SK-N-SH (cell line): ENCODE measurements at regions not wholly inside any gene's neighbourhood (a gene's known extent, or its start where the extent isn't known, plus 50 kb on each side); places are given as distances from the start of the nearest gene placed in this dataset.

ENCODE experiments used
- CTCF ChIA-PET: fragments of 300-600, 350-600 bp; formaldehyde crosslinking; extraction: SDS; loops from one replicate; lab custom pipeline; 2021; lab: Yijun Ruan, JAX
- POLR2A ChIA-PET: fragments of 350-600 bp; sonication (Branson Sonifier 250); formaldehyde crosslinking; extraction: SDS; loops from one replicate; lab custom pipeline; 2020; ENCODE audit warnings: antibody characterized with exemption, inconsistent platforms; lab: Yijun Ruan, JAX
- DNase-seq: peaks from one replicate; pipeline ENCODE4 v3.0.0; 2012
- H2AFZ ChIP-seq: fragments of 200-600 bp; sonication (generic); 2 replicates; pipeline ENCODE4 v1.8.1; 2016; ENCODE audit warnings: antibody characterized with exemption, mild to moderate bottlenecking, low read depth
- H3F3A ChIP-seq: fragments of 200-600 bp; sonication (generic); replicated peaks from 2 replicates; pipeline ENCODE3; 2016; ENCODE audit warnings: antibody characterized with exemption, mild to moderate bottlenecking; ENCODE audit not compliant: insufficient read depth
- H3K27ac ChIP-seq, 2 experiments: fragments of 200-500 bp in 1 of 2; fragments of 200-600 bp in 1 of 2; sonication (Bioruptor generic) in 1 of 2; sonication (generic), shearing (Covaris generic) in 1 of 2; 2 replicates each; pipeline versions ENCODE4 v1.5.1 to v1.6.1; 2014 to 2016; ENCODE audit warnings: low read depth in 2 of 2, inconsistent platforms in 1 of 2, low read length in 1 of 2, mild to moderate bottlenecking in 1 of 2, mixed read lengths in 1 of 2
- H3K27me3 ChIP-seq: fragments of 200-600 bp; sonication (generic), shearing (Covaris generic); 2 replicates; pipeline ENCODE4 v1.6.1; 2016; ENCODE audit warnings: mixed run types; ENCODE audit not compliant: insufficient read depth
- H3K36me3 ChIP-seq, 2 experiments: fragments of 200-500 bp in 1 of 2; fragments of 200-600 bp in 1 of 2; sonication (Bioruptor generic) in 1 of 2; sonication (generic) in 1 of 2; replicated peaks in 1 of 2; 2 replicates each; pipeline versions ENCODE3 to v1.5.1; 2014 to 2016; ENCODE audit warnings: low read length in 1 of 2, mild to moderate bottlenecking in 1 of 2; ENCODE audit not compliant: insufficient read depth in 2 of 2, control insufficient read depth in 1 of 2
- H3K4me1 ChIP-seq, 2 experiments: fragments of 200-500 bp in 1 of 2; fragments of 200-600 bp in 1 of 2; sonication (Bioruptor generic) in 1 of 2; sonication (generic), shearing (Covaris generic) in 1 of 2; 2 replicates each; pipeline versions ENCODE4 v1.5.1 to v1.6.1; 2014 to 2016; ENCODE audit warnings: low read depth in 1 of 2, low read length in 1 of 2, mixed run types in 1 of 2; ENCODE audit not compliant: insufficient read depth in 2 of 2, control insufficient read depth in 1 of 2
- H3K4me2 ChIP-seq: fragments of 200-600 bp; sonication (generic), shearing (Covaris generic); 2 replicates; pipeline ENCODE4 v1.6.1; 2017; ENCODE audit warnings: mixed run types
- H3K4me3 ChIP-seq, 2 experiments: fragments of 200-500 bp in 1 of 2; fragments of 200-600 bp in 1 of 2; sonication (Bioruptor generic) in 1 of 2; sonication (generic), shearing (Covaris generic) in 1 of 2; 2 replicates each; pipeline versions ENCODE4 v1.5.1 to v1.8.1; 2014 to 2016; ENCODE audit warnings: low read depth in 2 of 2, inconsistent platforms in 1 of 2, low read length in 1 of 2, mild to moderate bottlenecking in 1 of 2, mixed read lengths in 1 of 2, moderate library complexity in 1 of 2
- H3K79me2 ChIP-seq: fragments of 200-600 bp; sonication (generic); 2 replicates; pipeline ENCODE4 v1.8.1; 2017; ENCODE audit warnings: mild to moderate bottlenecking; ENCODE audit not compliant: insufficient read depth
- H3K9ac ChIP-seq: fragments of 200-600 bp; sonication (generic); 2 replicates; pipeline ENCODE4 v1.6.1; 2017; ENCODE audit warnings: mixed run types
- H3K9me2 ChIP-seq: fragments of 200-600 bp; sonication (generic); 2 replicates; pipeline ENCODE4 v1.6.1; 2017; ENCODE audit warnings: mixed run types
- H3K9me3 ChIP-seq: fragments of 200-600 bp; sonication (generic); 2 replicates; pipeline ENCODE4 v1.6.1; 2017; ENCODE audit warnings: mixed run types, mild to moderate bottlenecking, moderate library complexity
- H4K20me1 ChIP-seq: fragments of 200-600 bp; sonication (generic); 2 replicates; pipeline ENCODE4 v1.6.1; 2017; ENCODE audit warnings: mild to moderate bottlenecking, mixed run types; ENCODE audit not compliant: insufficient read depth
- ELF1 ChIP-seq: IDR thresholded peaks from 2 replicates; pipeline ENCODE4 v1.4.0; 2012
- EP300 ChIP-seq, 2 experiments: IDR thresholded peaks; 2 replicates each; pipeline versions ENCODE4 v1.4.0 to v1.6.1; 2012; ENCODE audit warnings: borderline replicate concordance in 1 of 2, low read depth in 1 of 2, low read length in 1 of 2
- EZH2phosphoT487 ChIP-seq: fragments of 200-600 bp; sonication (generic); IDR thresholded peaks from 2 replicates; pipeline ENCODE4 v1.6.1; 2017; ENCODE audit warnings: low read depth, mixed run types, mild to moderate bottlenecking, antibody characterized with exemption, moderate library complexity, borderline replicate concordance
- FOXJ3 ChIP-seq: sonication (generic); formaldehyde crosslinking; IDR thresholded peaks from 2 replicates; pipeline ENCODE4 v1.5.1; 2020; ENCODE audit warnings: mild to moderate bottlenecking, missing genetic modification reagents
- FOXM1 ChIP-seq: IDR thresholded peaks from 2 replicates; pipeline ENCODE4 v1.4.0; 2012; ENCODE audit warnings: low read depth, mild to moderate bottlenecking
- JUND ChIP-seq: IDR thresholded peaks from 2 replicates; pipeline ENCODE4 v1.4.0; 2012
- MEF2A ChIP-seq: IDR thresholded peaks from 2 replicates; pipeline ENCODE4 v1.4.0; 2012; ENCODE audit warnings: low read depth, borderline replicate concordance
- MXI1 ChIP-seq: IDR thresholded peaks from 2 replicates; pipeline ENCODE4 v1.6.1; 2012; ENCODE audit warnings: mild to moderate bottlenecking, low read depth, low read length, improper control_type of control experiment
- NRF1 ChIP-seq: IDR thresholded peaks from 2 replicates; pipeline ENCODE4 v1.6.1; 2012; ENCODE audit warnings: low read depth, mild to moderate bottlenecking, low read length
- PBX3 ChIP-seq: IDR thresholded peaks from 2 replicates; pipeline ENCODE4; 2012
- TEAD4 ChIP-seq: IDR thresholded peaks from 2 replicates; pipeline ENCODE4 v1.4.0; 2012; ENCODE audit warnings: mild to moderate bottlenecking, borderline replicate concordance; ENCODE audit not compliant: insufficient read depth
- USF2 ChIP-seq: fragments of 150-350 bp; IDR thresholded peaks from 2 replicates; pipeline ENCODE4 v1.6.1; 2017; ENCODE audit warnings: antibody characterized with exemption, low read length, low read depth, borderline replicate concordance
- YY1 ChIP-seq: IDR thresholded peaks from 2 replicates; pipeline ENCODE4 v1.4.0; 2012; ENCODE audit warnings: low read depth, mild to moderate bottlenecking
- WGBS: methylation state at CpG from one replicate; pipeline ENCODE4 v1.1.6; 2017; ENCODE audit warnings: low lambda C conversion rate; 5-methylcytosine and 5-hydroxymethylcytosine counted together
- TF ChIP-seq, protein P1 (sequence below): fragments of 200-600 bp; sonication (generic); IDR thresholded peaks from 2 replicates; pipeline ENCODE4 v1.6.1; 2017; ENCODE audit warnings: antibody characterized with exemption, mild to moderate bottlenecking, moderate library complexity
- TF ChIP-seq, protein P2 (sequence below): IDR thresholded peaks from 2 replicates; pipeline ENCODE4 v1.6.1; 2012; ENCODE audit warnings: mild to moderate bottlenecking, low read depth, low read length, moderate library complexity
- TF ChIP-seq, protein P3 (sequence below): IDR thresholded peaks from 2 replicates; pipeline ENCODE4 v1.4.0; 2012; ENCODE audit warnings: low read depth, borderline replicate concordance

DNA sequence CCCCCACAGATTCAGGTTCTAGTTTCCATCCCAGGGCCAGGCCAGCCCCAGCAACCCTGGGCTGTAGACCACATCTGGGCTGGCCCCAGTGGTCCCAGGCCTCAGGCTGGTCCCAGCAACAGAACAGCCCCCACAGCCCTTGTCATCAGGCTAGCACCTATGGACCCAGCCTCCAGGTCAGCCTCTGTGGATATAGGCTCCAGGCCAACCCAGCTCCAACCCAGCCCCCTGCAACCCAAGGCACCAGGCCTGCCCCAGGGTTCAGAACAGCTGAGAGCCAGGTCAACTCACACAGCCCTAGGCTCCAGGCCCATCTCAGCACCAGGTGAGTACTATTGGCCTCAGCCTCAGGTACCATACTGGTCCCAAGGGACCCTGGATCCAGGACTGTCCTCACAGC is 155.3 kb downstream of the PWWP3B start:
- Histone ChIP-seq H3K27me3 (no peaks in the 10 kb centered on the region), H3K9ac (no peak overlapping the region), H3K27ac (no peak overlapping the region), H2AFZ (no peak overlapping the region), H3K4me3 (no peak overlapping the region), H3K9me3 (no peaks in the 10 kb centered on the region), H3K4me2 (no peak overlapping the region), H4K20me1 (no peaks in the 10 kb centered on the region), H3K79me2 (no peaks in the 10 kb centered on the region), H3K4me1 (no peaks in the 10 kb centered on the region), H3K9me2 (no peaks in the 10 kb centered on the region), H3F3A (no peaks in the 10 kb centered on the region), H3K36me3 (no peaks in the 10 kb centered on the region)
- TF ChIP-seq FOXM1 (no peak), TEAD4 (no peak), ELF1 (no peak), PBX3 (no peak)
- DNase-seq = no peak
- POLR2A ChIA-PET = no interaction called here
- CTCF ChIA-PET = interaction anchor here (1.5 kb wide), 1 partner anchor 18 kb away, joined by 3 read pairs; no protein-coding TSS in a partner anchor

DNA sequence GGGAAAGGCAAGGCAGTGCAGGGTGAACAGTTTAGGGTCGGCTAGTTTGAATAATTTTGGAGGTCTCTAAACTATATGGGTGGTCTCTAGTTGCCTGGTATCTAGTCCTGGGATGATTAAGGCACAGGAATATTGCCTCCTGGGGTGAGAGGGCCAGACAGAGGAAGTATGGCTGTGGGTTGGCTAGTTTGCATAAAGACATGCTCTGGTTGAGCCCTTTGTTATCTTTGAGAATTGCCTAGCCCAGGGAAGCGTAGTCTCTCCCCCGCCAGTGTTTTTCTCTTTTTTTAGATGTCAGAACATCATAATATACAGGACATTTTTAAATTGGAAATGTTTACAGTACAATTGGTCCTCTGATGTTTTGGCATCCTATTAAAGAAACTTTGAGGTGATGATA is 163.5 kb downstream of the PWWP3B start:
- ChIA-PET CTCF (no interaction called here), POLR2A (no interaction called here)
- no peak for DNase-seq
- Histone ChIP-seq H4K20me1 (no peaks in the 10 kb centered on the region), H3F3A (no peaks in the 10 kb centered on the region), H3K9ac (no peak overlapping the region), H3K27me3 (no peaks in the 10 kb centered on the region; the same call in 1 of the 2 replicates), H3K79me2 (no peaks in the 10 kb centered on the region), H3K27ac (no peak overlapping the region), H3K9me3 (no peaks in the 10 kb centered on the region), H2AFZ (no peak overlapping the region), H3K4me1 (no peaks in the 10 kb centered on the region), H3K36me3 (no peaks in the 10 kb centered on the region), H3K4me2 (no peak overlapping the region), H3K4me3 (no peak overlapping the region), H3K9me2 (no peaks in the 10 kb centered on the region)
- 5% methylated on average over 3 of the region's 3 CpGs for WGBS
- TF ChIP-seq EZH2phosphoT487 = no peak
- TF ChIP-seq USF2 = no peak
- TF ChIP-seq, protein P1, sequence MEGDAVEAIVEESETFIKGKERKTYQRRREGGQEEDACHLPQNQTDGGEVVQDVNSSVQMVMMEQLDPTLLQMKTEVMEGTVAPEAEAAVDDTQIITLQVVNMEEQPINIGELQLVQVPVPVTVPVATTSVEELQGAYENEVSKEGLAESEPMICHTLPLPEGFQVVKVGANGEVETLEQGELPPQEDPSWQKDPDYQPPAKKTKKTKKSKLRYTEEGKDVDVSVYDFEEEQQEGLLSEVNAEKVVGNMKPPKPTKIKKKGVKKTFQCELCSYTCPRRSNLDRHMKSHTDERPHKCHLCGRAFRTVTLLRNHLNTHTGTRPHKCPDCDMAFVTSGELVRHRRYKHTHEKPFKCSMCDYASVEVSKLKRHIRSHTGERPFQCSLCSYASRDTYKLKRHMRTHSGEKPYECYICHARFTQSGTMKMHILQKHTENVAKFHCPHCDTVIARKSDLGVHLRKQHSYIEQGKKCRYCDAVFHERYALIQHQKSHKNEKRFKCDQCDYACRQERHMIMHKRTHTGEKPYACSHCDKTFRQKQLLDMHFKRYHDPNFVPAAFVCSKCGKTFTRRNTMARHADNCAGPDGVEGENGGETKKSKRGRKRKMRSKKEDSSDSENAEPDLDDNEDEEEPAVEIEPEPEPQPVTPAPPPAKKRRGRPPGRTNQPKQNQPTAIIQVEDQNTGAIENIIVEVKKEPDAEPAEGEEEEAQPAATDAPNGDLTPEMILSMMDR = no peak
- TF ChIP-seq EP300 (IDR thresholded peaks at IDR 0.05; ENCODE audit: borderline replicate concordance in 1 of 2, low read depth in 1 of 2, low read length in 1 of 2) = no peak
- no peak for TF ChIP-seq MEF2A
- no peak for TF ChIP-seq MXI1
- TF ChIP-seq NRF1 = no peak
- TF ChIP-seq, protein P2, sequence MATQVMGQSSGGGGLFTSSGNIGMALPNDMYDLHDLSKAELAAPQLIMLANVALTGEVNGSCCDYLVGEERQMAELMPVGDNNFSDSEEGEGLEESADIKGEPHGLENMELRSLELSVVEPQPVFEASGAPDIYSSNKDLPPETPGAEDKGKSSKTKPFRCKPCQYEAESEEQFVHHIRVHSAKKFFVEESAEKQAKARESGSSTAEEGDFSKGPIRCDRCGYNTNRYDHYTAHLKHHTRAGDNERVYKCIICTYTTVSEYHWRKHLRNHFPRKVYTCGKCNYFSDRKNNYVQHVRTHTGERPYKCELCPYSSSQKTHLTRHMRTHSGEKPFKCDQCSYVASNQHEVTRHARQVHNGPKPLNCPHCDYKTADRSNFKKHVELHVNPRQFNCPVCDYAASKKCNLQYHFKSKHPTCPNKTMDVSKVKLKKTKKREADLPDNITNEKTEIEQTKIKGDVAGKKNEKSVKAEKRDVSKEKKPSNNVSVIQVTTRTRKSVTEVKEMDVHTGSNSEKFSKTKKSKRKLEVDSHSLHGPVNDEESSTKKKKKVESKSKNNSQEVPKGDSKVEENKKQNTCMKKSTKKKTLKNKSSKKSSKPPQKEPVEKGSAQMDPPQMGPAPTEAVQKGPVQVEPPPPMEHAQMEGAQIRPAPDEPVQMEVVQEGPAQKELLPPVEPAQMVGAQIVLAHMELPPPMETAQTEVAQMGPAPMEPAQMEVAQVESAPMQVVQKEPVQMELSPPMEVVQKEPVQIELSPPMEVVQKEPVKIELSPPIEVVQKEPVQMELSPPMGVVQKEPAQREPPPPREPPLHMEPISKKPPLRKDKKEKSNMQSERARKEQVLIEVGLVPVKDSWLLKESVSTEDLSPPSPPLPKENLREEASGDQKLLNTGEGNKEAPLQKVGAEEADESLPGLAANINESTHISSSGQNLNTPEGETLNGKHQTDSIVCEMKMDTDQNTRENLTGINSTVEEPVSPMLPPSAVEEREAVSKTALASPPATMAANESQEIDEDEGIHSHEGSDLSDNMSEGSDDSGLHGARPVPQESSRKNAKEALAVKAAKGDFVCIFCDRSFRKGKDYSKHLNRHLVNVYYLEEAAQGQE = no peak
- no peak for TF ChIP-seq FOXJ3 (CRISPR knock-in tag)
- no peak for TF ChIP-seq JUND
- TF ChIP-seq PBX3 = no peak
- TF ChIP-seq, protein P3, sequence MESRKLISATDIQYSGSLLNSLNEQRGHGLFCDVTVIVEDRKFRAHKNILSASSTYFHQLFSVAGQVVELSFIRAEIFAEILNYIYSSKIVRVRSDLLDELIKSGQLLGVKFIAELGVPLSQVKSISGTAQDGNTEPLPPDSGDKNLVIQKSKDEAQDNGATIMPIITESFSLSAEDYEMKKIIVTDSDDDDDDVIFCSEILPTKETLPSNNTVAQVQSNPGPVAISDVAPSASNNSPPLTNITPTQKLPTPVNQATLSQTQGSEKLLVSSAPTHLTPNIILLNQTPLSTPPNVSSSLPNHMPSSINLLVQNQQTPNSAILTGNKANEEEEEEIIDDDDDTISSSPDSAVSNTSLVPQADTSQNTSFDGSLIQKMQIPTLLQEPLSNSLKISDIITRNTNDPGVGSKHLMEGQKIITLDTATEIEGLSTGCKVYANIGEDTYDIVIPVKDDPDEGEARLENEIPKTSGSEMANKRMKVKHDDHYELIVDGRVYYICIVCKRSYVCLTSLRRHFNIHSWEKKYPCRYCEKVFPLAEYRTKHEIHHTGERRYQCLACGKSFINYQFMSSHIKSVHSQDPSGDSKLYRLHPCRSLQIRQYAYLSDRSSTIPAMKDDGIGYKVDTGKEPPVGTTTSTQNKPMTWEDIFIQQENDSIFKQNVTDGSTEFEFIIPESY = no peak
- no peak for TF ChIP-seq YY1
